ENCODE measurements at regions not wholly inside any gene's neighbourhood (a gene's known extent, or its start where the extent isn't known, plus 50 kb on each side); places are given as distances from the start of the nearest gene placed in this dataset.

DNA sequence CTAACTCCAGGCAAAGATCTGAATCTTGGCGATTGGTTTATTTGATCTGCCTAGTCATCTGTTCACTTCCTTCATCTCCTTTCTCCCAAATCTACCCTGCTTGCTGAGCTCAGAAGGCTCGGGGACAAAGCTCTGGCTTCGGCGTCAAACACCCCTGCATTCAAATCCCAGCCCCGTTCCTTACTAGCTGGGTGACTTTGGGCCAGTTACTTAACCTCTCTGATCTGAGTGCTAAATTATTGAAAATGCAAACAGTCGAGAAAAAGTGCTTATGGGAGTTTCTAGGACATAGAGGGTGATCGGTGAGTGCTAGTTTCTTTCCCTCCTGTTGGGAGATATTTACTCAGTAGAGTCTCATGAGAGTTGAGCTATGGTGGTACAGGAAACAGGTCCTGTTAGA, 121.2 kb upstream of the RFLNA start:
- H3K4me3 ChIP-seq (ENCODE audit: low read depth, low read length): no peak overlapping the region
- TF ChIP-seq, protein P1, sequence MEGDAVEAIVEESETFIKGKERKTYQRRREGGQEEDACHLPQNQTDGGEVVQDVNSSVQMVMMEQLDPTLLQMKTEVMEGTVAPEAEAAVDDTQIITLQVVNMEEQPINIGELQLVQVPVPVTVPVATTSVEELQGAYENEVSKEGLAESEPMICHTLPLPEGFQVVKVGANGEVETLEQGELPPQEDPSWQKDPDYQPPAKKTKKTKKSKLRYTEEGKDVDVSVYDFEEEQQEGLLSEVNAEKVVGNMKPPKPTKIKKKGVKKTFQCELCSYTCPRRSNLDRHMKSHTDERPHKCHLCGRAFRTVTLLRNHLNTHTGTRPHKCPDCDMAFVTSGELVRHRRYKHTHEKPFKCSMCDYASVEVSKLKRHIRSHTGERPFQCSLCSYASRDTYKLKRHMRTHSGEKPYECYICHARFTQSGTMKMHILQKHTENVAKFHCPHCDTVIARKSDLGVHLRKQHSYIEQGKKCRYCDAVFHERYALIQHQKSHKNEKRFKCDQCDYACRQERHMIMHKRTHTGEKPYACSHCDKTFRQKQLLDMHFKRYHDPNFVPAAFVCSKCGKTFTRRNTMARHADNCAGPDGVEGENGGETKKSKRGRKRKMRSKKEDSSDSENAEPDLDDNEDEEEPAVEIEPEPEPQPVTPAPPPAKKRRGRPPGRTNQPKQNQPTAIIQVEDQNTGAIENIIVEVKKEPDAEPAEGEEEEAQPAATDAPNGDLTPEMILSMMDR (IDR thresholded peaks at IDR 0.05; ENCODE audit: low read depth, low read length): no peak
- TF ChIP-seq POLR2A (IDR thresholded peaks at IDR 0.05; ENCODE audit: extremely low read depth, insufficient read length) (no peak), MYC (IDR thresholded peaks at IDR 0.05; ENCODE audit: low read depth, low read length) (no peak)
- TF ChIP-seq, protein P2, sequence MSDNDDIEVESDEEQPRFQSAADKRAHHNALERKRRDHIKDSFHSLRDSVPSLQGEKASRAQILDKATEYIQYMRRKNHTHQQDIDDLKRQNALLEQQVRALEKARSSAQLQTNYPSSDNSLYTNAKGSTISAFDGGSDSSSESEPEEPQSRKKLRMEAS (IDR thresholded peaks at IDR 0.05; ENCODE audit: low read depth, low read length): no peak
- DNase-seq (ENCODE audit: low read depth): no peak

DNA sequence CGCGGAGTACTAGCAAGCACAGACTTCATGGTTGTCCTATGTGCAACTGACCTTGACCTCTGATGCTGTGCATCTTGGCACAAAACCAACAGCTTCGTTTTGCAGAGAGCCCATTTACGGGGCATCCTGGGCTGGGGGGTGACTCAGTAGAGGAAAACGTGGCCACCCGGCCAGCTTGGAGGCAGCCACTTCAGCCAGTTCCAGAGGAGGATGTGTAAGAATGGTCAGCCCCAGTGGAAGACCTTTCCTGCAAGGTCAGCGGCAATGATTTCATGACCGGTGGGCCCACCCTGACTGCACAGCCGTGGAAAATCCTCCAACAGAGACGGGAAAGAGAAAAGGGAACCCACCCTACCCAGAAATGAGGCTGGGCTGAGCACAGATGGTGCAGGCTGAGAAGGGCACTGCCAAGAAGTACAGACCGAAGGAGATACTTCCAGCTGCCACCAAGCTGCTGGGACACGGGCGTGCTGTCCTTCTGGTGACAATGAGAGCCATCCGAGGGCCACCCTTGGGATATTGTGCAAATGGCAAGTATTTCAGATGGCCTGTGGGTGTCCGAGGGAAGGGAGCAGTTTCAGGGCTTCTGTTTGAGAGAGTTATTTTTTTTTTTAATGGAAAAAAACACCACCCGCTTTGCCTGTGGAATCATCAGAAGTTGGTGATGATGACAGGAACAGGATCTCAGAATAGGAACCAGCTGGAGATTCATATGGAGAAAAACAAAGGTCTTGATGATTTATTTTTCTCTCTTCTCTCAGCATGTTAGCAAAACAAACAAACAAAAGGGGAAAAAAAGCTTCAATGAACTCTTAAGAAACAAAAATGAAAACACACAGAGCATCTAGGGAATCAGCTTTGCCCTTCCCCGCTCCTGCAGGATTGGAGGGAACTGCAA, 120.2 kb upstream of the RFLNA start:
- no peak for DNase-seq (ENCODE audit: low read depth)
- no peak overlapping the region for H3K4me3 ChIP-seq (ENCODE audit: low read depth, low read length)

DNA sequence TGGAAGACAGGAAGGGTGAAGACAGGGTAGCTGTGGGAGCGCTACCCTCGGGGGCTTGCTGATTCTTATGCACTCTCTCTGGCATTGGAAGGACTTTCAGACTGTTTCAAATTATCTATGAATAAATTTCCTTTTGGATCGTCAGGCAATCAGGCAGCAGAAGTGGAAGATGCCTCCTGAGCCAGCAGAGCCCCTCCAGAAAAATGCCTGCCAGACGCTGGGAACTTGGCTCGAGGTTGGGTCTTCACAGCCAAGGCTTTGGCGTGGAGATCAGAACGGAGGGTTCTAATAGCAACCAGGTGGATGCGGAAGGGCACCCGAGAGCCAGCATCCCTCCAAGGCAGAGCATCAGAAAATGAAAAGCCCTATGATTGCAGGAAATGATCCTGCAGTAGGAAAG, 119.2 kb upstream of the RFLNA start:
- no peak for DNase-seq (ENCODE audit: low read depth)
- H3K4me3 ChIP-seq (ENCODE audit: low read depth, low read length): no peak overlapping the region
- TF ChIP-seq, protein P1 (IDR thresholded peaks at IDR 0.05; ENCODE audit: low read depth, low read length): no peak
- TF ChIP-seq MYC (IDR thresholded peaks at IDR 0.05; ENCODE audit: low read depth, low read length): no peak

More for the DNA sequence above, 120.2 kb upstream of the RFLNA start:
- no peak for TF ChIP-seq MYC (IDR thresholded peaks at IDR 0.05; ENCODE audit: low read depth, low read length)
- no peak for TF ChIP-seq POLR2A (IDR thresholded peaks at IDR 0.05; ENCODE audit: extremely low read depth, insufficient read length)
- TF ChIP-seq, protein P1 (IDR thresholded peaks at IDR 0.05; ENCODE audit: low read depth, low read length): no peak
- TF ChIP-seq, protein P2 (IDR thresholded peaks at IDR 0.05; ENCODE audit: low read depth, low read length): no peak

DNA sequence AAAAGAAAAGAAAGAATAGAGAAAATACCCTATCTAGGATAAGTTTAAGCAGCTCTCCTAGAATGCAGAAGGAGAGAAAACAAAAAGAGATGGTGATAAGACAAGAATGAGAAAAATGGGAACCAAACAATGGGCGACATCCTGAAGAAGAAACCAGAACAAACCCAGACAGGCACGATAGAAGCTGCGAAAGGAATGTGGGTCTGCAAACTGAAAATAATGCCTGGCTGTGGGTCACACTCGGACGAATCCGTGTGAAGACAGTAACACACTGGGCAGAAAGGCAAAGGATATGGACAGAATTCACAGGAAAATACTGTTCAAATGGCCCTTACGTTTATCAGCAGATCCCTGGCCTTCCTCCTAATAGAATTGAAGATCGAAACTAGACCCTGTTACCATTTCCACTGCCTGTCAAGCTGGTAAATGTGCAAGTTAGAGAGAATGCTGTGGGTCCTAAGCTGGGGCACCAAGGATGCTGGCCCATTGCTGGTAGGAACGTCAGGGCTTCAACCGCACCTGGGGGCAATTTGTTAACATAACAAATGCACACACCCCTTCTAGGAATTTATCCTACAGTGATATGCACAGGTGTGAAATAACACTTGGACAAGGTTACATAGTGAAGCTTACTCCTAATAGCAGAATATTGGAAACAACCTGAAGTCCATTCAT, 117.5 kb upstream of the RFLNA start:
- DNase-seq (ENCODE audit: low read depth): no peak
- no peak overlapping the region for H3K4me3 ChIP-seq (ENCODE audit: low read depth, low read length)
- TF ChIP-seq, protein P2 (IDR thresholded peaks at IDR 0.05; ENCODE audit: low read depth, low read length): no peak

DNA sequence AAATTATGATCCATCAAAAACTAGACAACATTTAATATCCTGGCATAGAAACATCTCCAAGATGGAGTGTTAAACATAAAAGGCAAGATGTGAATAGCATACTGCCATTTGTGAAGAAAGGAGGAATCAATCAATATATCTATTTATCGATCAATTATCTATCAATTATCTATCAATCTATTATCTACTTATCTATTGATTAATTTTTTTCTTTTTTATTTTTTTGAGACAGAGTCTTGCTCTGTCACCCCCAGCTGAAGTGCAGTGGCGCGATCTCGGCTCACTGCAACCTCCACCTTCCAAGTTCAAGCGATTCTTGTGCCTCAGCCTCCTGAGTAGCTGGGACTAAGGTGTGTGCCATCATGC, 117.0 kb upstream of the RFLNA start:
- no peak for TF ChIP-seq MYC (IDR thresholded peaks at IDR 0.05; ENCODE audit: low read depth, low read length)
- TF ChIP-seq, protein P2 (IDR thresholded peaks at IDR 0.05; ENCODE audit: low read depth, low read length): no peak
- TF ChIP-seq, protein P1 (IDR thresholded peaks at IDR 0.05; ENCODE audit: low read depth, low read length): no peak
- no peak for TF ChIP-seq POLR2A (IDR thresholded peaks at IDR 0.05; ENCODE audit: extremely low read depth, insufficient read length)
- DNase-seq (ENCODE audit: low read depth): no peak
- H3K4me3 ChIP-seq (ENCODE audit: low read depth, low read length): no peak overlapping the region

DNA sequence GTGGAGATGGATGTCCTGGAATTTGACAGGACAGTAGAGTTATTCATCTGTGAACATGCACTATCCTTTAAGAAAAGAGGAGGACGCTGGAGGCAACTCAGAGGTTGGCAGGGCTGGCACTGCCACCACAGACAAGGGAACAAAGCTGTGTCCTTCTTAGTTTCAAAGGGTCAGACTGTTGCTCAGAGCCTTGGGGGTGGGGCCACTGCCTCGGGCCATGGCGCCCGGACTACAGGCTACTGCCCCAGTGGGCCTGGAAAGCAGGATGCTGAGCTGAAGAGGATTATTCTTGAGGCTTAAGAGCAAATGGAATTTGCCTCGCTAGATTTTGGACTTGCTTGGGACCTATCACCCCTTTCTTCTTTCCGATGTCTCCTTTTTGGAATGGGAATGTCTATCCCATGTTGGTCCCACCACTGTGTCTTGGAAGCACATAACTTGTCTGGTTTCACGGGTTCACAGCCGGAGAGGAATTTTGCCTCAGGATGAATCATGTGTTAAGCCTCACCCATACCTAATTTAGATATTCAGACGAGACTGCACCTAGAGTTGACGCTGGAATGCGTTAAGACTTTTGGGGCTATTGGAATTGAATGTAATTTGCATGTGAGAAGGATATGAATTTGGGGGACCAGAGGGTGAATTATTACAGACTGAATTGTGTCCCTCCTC, 114.8 kb upstream of the RFLNA start:
- no peak for DNase-seq (ENCODE audit: low read depth)
- TF ChIP-seq POLR2A (IDR thresholded peaks at IDR 0.05; ENCODE audit: extremely low read depth, insufficient read length) (no peak), MYC (IDR thresholded peaks at IDR 0.05; ENCODE audit: low read depth, low read length) (no peak)
- TF ChIP-seq, protein P2 (IDR thresholded peaks at IDR 0.05; ENCODE audit: low read depth, low read length): no peak
- TF ChIP-seq, protein P1 (IDR thresholded peaks at IDR 0.05; ENCODE audit: low read depth, low read length): no peak
- no peak overlapping the region for H3K4me3 ChIP-seq (ENCODE audit: low read depth, low read length)
